ENCODE measurements at regions not wholly inside any gene's neighbourhood (a gene's known extent, or its start where the extent isn't known, plus 50 kb on each side); places are given as distances from the start of the nearest gene placed in this dataset.
"Not testable (repeated sequence)": the region's sequence is repeated elsewhere in the genome, so short reads cannot be mapped to it uniquely, and the experiment has no call there.

- Histone ChIP-seq H3K27ac (ENCODE audit: low read depth, low read length) (no peak overlapping the region), H3K4me2 (ENCODE audit: insufficient read depth, low read length) (no peak overlapping the region), H2AFZ (ENCODE audit: low read length) (no peak overlapping the region), H3K4me3 (ENCODE audit: insufficient read depth, low read length) (no peak overlapping the region), H3K27me3 (ENCODE audit: insufficient read depth, low read length) (no peaks in the 10 kb centered on the region), H3K9me3 (ENCODE audit: low read depth, low read length) (no peaks in the 10 kb centered on the region), H3K79me2 (ENCODE audit: insufficient read depth, low read length) (no peaks in the 10 kb centered on the region), H3K4me1 (ENCODE audit: insufficient read depth, low read length) (no peaks in the 10 kb centered on the region), H4K20me1 (ENCODE audit: insufficient read depth, low read length) (no peaks in the 10 kb centered on the region), H3K36me3 (ENCODE audit: insufficient read depth, low read length) (no peaks in the 10 kb centered on the region)
- DNase-seq (ENCODE audit: insufficient read length, low spot score, missing footprints) = no peak
- no peak for TF ChIP-seq CTCF (IDR thresholded peaks at IDR 0.05; ENCODE audit: extremely low read depth, low read depth, low read length)
Measured at GRCh38 chr14:34050606-34051005, 99.7 kb upstream of the EGLN3 start.

GRCh38 chr14:34049790-34050189, 98.9 kb upstream of the EGLN3 start:
- Histone ChIP-seq H3K9me3 (ENCODE audit: low read depth, low read length) (no peaks in the 10 kb centered on the region), H3K27me3 (ENCODE audit: insufficient read depth, low read length) (no peaks in the 10 kb centered on the region), H3K36me3 (ENCODE audit: insufficient read depth, low read length) (no peaks in the 10 kb centered on the region), H3K79me2 (ENCODE audit: insufficient read depth, low read length) (no peaks in the 10 kb centered on the region), H2AFZ (ENCODE audit: low read length) (no peak overlapping the region), H3K4me3 (ENCODE audit: insufficient read depth, low read length) (no peak overlapping the region), H4K20me1 (ENCODE audit: insufficient read depth, low read length) (no peaks in the 10 kb centered on the region), H3K4me2 (ENCODE audit: insufficient read depth, low read length) (no peak overlapping the region), H3K27ac (ENCODE audit: low read depth, low read length) (no peak overlapping the region), H3K4me1 (ENCODE audit: insufficient read depth, low read length) (no peaks in the 10 kb centered on the region)
- DNase-seq (ENCODE audit: insufficient read length, low spot score, missing footprints) = no peak
- no peak for TF ChIP-seq CTCF (IDR thresholded peaks at IDR 0.05; ENCODE audit: extremely low read depth, low read depth, low read length)

- not testable (repeated sequence) for H3K4me1 ChIP-seq (ENCODE audit: insufficient read depth, low read length); H3K4me3 ChIP-seq (ENCODE audit: insufficient read depth, low read length); H3K27ac ChIP-seq (ENCODE audit: low read depth, low read length)
Measured at GRCh38 chr14:34049187-34049586, 98.3 kb upstream of the EGLN3 start.

GRCh38 chr14:34046799-34047520, 96.1 kb upstream of the EGLN3 start:
- Histone ChIP-seq H3K36me3 (ENCODE audit: insufficient read depth, low read length) (no peaks in the 10 kb centered on the region), H3K4me2 (ENCODE audit: insufficient read depth, low read length) (no peak overlapping the region), H3K9me3 (ENCODE audit: low read depth, low read length) (no peaks in the 10 kb centered on the region), H3K27ac (ENCODE audit: low read depth, low read length) (no peak overlapping the region), H3K4me1 (ENCODE audit: insufficient read depth, low read length) (no peaks in the 10 kb centered on the region), H3K79me2 (ENCODE audit: insufficient read depth, low read length) (no peaks in the 10 kb centered on the region), H2AFZ (ENCODE audit: low read length) (no peak overlapping the region), H3K4me3 (ENCODE audit: insufficient read depth, low read length) (no peak overlapping the region), H4K20me1 (ENCODE audit: insufficient read depth, low read length) (no peaks in the 10 kb centered on the region), H3K27me3 (ENCODE audit: insufficient read depth, low read length) (no peaks in the 10 kb centered on the region)
- DNase-seq (ENCODE audit: insufficient read length, low spot score, missing footprints) = no peak
- no peak for TF ChIP-seq CTCF (IDR thresholded peaks at IDR 0.05; ENCODE audit: extremely low read depth, low read depth, low read length)

More at GRCh38 chr14:34049187-34049586, 98.3 kb upstream of the EGLN3 start:
- H3K36me3 ChIP-seq (ENCODE audit: insufficient read depth, low read length); H3K27me3 ChIP-seq (ENCODE audit: insufficient read depth, low read length); H3K9me3 ChIP-seq (ENCODE audit: low read depth, low read length); H4K20me1 ChIP-seq (ENCODE audit: insufficient read depth, low read length); DNase-seq (ENCODE audit: insufficient read length, low spot score, missing footprints); H3K4me2 ChIP-seq (ENCODE audit: insufficient read depth, low read length); H3K79me2 ChIP-seq (ENCODE audit: insufficient read depth, low read length); H2AFZ ChIP-seq (ENCODE audit: low read length): not testable (repeated sequence)

All from osteoblast (primary cell).